RPMI7951 (cell line): ENCODE measurements at regions not wholly inside any gene's neighbourhood (a gene's known extent, or its start where the extent isn't known, plus 50 kb on each side); places are given as distances from the start of the nearest gene placed in this dataset.

Experiments
- DNase-seq: peaks from one replicate; pipeline ENCODE4 v3.0.0-alpha.2; 2012; ENCODE audit warnings: low read depth

DNA sequence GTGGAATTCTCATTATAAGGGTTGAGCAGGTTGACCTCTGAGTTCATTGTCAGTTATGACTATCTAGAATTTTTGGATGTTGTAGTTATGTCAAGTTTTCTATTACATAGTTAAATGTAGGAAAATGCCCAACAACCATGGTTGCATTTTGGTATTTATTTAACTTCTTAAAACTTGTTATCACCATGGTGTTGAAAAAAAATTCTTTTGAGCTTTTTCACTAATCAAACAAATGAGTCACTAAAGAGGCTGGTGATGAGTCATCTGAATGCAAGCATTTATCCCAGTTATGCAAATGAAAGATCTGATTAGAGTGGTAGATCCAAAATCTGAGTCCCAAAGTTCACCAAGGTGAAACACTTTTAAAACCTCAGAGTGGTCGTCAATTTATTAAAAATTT lies 624.7 kb upstream of the IGFBP3 start:
- DNase-seq: peak; percentile 88

GRCh38 chr7:46544396-46545008 lies 623.4 kb upstream of the IGFBP3 start:
- DNase-seq: peak; percentile 89

- no peak for DNase-seq
These were observed 621.0 kb upstream of the IGFBP3 start for GRCh38 chr7:46542076-46542475.

DNA sequence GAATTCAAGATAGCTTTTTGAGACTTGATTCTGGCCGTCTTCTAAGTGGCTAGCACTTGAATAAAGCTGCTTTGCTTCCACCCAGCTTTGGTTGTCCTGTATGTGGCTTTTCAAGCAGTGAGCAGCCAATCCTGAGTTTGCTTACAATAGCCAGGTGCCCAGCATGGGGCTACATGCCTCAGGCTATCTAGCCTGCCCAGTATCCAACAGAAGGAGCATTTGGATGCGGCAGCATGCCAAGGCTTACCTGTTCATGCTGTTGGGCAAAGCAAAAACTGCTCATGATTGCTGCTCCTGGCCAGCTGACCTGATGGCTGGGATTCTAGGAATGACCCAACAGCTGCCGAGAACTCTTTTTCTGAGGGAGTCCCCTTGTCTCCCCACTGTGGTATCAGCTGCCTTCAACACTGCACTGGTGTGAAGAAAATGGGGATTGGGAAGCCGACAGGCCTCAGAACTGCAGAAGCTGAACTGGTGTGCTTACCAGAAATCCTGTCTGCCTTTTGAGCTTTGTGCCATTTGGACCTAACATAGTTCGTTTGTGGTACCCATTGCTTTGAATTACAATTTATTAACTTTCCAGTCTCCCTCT lies 618.9 kb upstream of the IGFBP3 start:
- no peak for DNase-seq

DNA sequence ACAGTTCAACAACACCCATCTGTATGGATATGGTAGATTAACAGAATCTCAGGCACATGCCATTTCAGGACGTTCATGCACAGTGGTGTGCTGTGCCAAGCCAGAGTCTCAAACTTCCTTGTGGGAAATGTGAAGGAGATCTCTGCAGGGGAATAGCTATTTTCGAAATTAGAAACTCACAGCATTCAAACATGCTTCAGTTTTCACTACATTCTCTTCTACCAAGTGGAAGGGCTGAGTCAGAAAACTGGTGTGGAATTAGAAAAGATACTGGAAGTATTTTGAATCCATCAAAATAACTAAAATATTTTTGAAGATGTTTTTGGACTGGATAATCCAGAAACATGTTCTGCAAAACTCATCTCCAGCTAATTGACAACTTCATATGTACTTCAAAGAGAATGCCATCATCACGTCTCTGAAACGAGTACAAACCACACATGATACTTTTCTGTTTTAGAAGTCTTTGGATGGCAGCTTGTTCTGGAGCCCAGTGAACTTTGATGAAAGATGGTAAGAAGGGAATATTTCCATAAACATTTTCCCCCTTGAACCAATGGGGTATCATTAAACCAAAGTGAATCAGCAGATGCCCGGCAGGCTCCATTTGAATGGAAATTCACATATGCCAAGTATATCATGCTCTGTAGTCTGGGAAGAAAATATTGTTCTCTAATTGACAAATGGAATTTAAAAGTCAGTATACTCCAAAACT lies 616.3 kb upstream of the IGFBP3 start:
- no peak for DNase-seq

DNA sequence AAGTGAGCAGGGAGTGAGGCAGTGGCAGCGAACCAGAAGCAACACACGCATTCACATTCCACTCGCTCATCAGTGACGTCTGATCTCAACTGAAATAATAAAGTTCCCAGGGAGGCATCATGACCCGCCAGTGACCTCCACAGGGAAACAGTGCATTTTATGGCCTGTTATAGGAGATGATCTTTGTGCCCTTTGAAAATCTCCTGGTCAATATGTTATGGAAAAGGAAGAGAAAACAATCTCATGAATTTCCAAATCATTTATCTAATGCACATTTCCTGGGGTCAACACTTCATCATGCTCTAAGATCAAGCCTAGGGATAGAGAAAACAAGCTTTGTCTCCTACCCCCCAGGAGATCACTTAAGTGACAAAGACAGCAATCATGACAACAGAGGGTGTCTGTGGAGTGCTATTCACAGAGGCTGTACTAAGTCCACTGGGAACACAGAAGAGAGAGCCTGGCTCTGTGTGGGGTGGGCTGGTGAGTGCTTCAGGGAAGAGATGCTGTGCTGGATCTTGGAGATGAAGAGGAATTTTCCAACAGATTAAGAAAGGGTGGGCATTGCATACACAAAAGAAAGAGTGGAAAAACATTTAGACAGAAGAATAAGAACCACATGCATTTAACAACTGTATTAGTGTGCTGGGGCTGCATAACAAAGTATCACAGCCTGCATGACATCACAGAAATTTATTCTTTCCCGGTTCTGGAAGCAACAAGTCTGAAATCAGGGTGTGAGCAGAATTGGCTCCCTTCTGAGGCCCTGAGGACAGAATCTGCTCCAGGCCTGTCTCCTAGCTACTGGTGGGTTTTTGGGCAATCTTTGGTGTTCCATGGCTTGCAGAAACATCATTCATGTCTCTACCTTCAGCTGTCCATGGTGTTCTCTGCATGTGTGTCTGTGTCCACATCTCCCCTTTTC lies 613.9 kb upstream of the IGFBP3 start:
- DNase-seq: peak; percentile 24

- no peak for DNase-seq
These were observed 612.9 kb upstream of the IGFBP3 start for GRCh38 chr7:46533946-46534345.

GRCh38 chr7:46532571-46532970 lies 611.5 kb upstream of the IGFBP3 start:
- DNase-seq: no peak

GRCh38 chr7:46530081-46530750 lies 609.1 kb upstream of the IGFBP3 start:
- DNase-seq: no peak

GRCh38 chr7:46527360-46527759 lies 606.3 kb upstream of the IGFBP3 start:
- DNase-seq: no peak

GRCh38 chr7:46525876-46526275 lies 604.8 kb upstream of the IGFBP3 start:
- peak; percentile 35 for DNase-seq

DNA sequence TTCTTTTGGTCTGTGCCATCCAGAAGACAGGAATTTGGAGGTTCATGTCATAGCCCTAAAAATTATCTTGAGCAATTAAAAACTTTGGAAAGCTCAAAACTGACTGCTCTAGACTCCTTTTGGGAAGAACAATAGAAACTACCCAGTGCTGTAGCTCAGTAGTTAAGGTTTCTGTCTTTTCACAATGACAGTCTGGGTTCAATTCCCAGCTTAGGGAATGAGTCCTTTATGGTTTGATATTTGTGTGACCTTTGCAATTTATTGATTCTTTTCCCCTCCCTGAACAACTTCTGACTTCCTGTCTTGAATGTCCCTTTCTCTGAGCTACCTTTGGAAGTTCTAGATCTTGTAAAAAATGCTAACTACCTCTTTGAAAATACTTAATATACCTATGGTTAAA lies 603.3 kb upstream of the IGFBP3 start:
- DNase-seq: no peak

- DNase-seq: no peak
These were observed 601.4 kb upstream of the IGFBP3 start for GRCh38 chr7:46522354-46522906.

DNA sequence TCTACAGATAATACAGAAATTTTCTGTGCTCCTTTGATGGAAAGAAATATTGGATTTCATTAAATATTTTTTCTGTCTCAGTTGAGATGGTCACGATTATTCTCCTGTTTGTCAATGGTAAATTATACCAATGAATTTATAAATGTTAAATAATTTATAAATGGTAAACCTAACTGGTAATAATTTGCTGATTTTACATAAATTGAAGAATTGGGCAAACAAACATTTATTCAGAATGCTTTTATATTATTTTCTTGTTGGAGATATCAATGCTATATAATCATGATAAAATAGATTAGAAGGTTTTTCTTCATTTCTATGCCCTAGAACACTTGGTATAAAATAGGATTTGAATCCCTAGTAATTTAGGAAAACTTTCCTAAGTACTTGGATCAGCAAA lies 597.6 kb upstream of the IGFBP3 start:
- no peak for DNase-seq

DNA sequence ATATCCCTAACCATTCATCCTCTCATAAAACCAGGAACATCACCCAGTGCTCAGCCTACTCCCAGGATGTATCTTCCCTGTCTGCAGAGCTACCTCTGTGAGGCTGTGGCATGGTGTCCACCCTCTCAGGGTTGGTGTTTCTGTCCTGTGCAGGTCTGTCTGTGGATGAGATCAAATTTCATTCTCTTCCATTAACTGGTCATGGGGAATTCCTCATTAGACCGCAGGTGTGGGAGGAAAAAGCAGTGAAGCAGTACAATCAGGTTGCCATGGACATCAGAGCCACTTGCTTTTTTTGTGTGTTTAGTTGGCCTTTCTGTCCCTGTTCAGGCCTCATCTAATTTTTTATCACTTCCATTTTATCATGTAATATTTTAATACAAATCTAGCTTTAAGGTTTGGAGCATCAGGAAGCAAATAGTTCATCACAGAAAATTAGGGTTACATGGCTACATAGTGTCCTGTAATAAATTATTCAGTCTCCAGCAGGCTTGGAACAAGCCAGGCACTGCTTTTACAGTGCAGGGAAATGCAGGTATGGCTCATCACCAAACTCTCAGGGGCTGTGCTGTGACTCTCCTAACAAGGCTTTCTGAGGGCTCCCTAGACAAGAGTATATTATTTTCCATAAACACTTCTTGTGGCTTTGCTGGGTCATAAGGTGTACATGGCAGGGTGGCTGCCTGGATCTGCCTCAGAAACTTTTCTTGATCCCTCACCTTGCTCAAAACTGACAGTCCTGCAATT lies 594.9 kb upstream of the IGFBP3 start:
- peak; percentile 36 for DNase-seq

DNA sequence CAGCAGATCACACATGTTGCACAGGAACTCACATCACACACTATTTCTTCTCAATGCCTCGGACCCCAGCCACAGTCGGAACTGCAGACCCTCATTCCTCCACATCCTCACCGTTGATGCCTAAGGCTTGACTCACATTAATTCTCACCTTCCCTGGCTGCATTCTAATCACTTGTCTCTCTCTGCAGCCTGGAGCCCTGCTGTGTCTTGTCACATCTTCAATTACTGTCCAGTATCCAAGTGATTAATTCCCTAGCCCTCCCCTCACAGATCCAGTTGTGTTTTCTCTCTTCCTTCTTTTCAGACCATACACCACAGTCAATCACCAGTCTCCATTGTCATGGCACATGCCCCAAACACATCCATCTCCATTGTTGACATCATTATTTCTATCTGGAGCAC lies 592.4 kb upstream of the IGFBP3 start:
- DNase-seq: no peak

- no peak for DNase-seq
These were observed 591.9 kb upstream of the IGFBP3 start for GRCh38 chr7:46512891-46513413.

- no peak for DNase-seq
These were observed 590.6 kb upstream of the IGFBP3 start for GRCh38 chr7:46511442-46512215.

- DNase-seq: no peak
These were observed 587.5 kb upstream of the IGFBP3 start for GRCh38 chr7:46508583-46508982.

GRCh38 chr7:46507560-46507959 lies 586.5 kb upstream of the IGFBP3 start:
- DNase-seq: no peak
